ENCODE measurements at regions not wholly inside any gene's neighbourhood (a gene's known extent, or its start where the extent isn't known, plus 50 kb on each side); places are given as distances from the start of the nearest gene placed in this dataset.
"Not testable (repeated sequence)": the region's sequence is repeated elsewhere in the genome, so short reads cannot be mapped to it uniquely, and the experiment has no call there.

DNA sequence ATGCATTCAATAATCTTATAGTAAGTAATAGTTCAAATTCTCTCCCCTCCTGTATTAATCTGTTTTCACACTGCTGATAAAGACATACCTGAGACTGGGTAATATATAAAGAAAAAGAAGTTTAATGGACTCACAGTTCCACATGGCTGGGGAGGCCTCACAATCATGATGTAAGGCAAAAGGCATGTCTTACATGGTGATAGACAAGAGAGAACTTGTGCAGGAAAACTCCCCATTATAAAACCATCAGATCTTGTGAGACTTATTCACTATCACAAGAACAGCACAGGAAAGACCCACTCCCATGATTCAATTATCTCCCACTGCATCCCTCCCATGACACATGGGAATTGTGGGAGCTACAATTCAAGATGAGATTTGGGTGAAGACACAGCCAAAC is 199.9 kb upstream of the PCSK5 start:
- CTCF ChIA-PET; ATAC-seq; H3K27ac Mint-ChIP-seq; H3K4me1 Mint-ChIP-seq; DNase-seq; H3K9me3 Mint-ChIP-seq (ENCODE audit: low read depth); H3K27me3 Mint-ChIP-seq; H3K4me3 Mint-ChIP-seq; H3K36me3 Mint-ChIP-seq: not testable (repeated sequence)

DNA sequence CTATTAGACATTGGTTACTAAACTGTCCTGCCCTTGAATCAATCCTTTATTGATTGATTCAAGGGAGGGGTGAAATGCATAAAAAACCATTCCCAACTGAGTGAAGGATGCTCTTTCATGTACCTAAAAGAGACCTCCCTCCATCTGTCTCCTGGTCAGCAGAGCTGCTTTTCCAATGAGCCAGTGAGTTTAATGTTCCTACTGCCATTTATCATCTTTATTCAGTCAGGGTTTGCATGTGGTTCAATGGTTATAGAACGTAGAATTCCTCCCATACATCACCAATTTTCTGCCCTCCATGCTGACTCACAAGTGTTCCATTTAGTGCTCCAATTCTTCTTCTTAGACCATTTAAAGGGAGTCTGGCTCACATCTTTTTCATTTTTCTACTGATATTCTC is 199.1 kb upstream of the PCSK5 start:
- ATAC-seq (no peak), DNase-seq (no peak)
- no peaks in the 10 kb centered on the region for H3K36me3 Mint-ChIP-seq
- H3K4me1 Mint-ChIP-seq, result no peaks in the 10 kb centered on the region
- H3K9me3 Mint-ChIP-seq (ENCODE audit: low read depth), result no peaks in the 10 kb centered on the region
- no peaks in the 10 kb centered on the region for H3K27me3 Mint-ChIP-seq
- CTCF ChIA-PET, result no interaction called here
- no peak overlapping the region for H3K4me3 Mint-ChIP-seq
- H3K27ac Mint-ChIP-seq, result no peak overlapping the region

GRCh38 chr9:75692309-75692708 is 198.2 kb upstream of the PCSK5 start:
- DNase-seq (no peak), ATAC-seq (no peak)
- H3K27me3 Mint-ChIP-seq, result no peaks in the 10 kb centered on the region
- H3K36me3 Mint-ChIP-seq, result no peaks in the 10 kb centered on the region
- no peaks in the 10 kb centered on the region for H3K9me3 Mint-ChIP-seq (ENCODE audit: low read depth)
- CTCF ChIA-PET, result no interaction called here
- no peaks in the 10 kb centered on the region for H3K4me1 Mint-ChIP-seq
- no peak overlapping the region for H3K4me3 Mint-ChIP-seq
- no peak overlapping the region for H3K27ac Mint-ChIP-seq

- ATAC-seq (no peak), DNase-seq (no peak)
- Mint-ChIP-seq H3K27me3 (no peaks in the 10 kb centered on the region), H3K4me1 (no peaks in the 10 kb centered on the region), H3K4me3 (no peak overlapping the region), H3K9me3 (ENCODE audit: low read depth) (no peaks in the 10 kb centered on the region), H3K36me3 (no peaks in the 10 kb centered on the region), H3K27ac (no peak overlapping the region)
- CTCF ChIA-PET, result no interaction called here
Observed at GRCh38 chr9:75695921-75696320, 194.6 kb upstream of the PCSK5 start.

DNA sequence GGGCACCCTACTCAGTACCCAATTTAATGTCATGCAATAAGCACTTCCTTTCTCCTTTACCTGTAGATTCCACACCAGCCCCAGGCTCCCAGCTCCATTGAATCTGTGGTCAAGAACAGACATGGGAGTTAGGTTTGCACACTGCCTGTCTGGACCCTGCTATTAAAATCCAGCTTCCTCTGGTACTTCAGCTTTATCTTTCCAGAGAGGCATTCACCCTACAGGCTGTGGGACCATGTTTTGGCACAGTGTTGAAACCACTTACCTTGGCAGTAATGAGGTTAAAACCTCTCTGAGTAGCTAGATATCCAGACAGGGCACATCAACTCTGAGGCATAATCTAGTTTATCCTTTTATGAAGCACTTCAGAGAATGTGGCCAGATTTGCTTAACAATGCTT is 191.5 kb upstream of the PCSK5 start:
- no peaks in the 10 kb centered on the region for H3K9me3 Mint-ChIP-seq (ENCODE audit: low read depth)
- no peaks in the 10 kb centered on the region for H3K36me3 Mint-ChIP-seq
- CTCF ChIA-PET, result no interaction called here
- no peak overlapping the region for H3K4me3 Mint-ChIP-seq
- no peaks in the 10 kb centered on the region for H3K27me3 Mint-ChIP-seq
- no peak for DNase-seq
- no peak overlapping the region for H3K27ac Mint-ChIP-seq
- no peak for ATAC-seq
- H3K4me1 Mint-ChIP-seq, result no peaks in the 10 kb centered on the region

DNA sequence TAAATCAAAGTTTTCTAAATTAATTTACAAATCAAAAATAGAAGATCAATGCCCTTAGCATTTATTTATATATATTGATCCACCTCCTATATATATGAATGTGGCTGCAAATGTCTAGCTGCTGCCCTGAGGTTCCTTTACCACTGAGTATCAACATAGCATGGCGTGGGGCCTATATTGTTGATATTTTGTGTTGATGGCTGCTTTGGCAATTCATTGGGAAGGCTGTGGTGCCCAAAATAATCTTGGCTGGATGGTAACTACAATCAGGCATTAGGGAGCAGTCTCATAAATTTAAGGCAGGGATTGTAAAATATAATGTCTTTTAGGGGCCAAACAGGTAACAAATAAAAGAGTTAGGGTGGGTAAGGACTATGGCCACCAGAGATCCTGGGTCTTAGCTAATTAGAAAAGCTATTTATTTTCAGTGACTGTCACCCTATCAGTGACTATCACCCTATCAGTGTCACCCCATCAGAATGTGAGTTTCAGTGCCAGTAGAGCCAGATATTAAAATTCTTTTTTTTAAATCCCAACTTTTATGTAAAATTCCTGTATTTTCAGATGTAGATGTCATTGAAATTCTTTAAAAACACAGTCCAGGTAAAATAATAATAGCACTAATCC is 190.7 kb upstream of the PCSK5 start:
- Mint-ChIP-seq H3K4me3 (no peak overlapping the region), H3K27ac (no peak overlapping the region), H3K36me3 (no peaks in the 10 kb centered on the region), H3K27me3 (no peaks in the 10 kb centered on the region), H3K9me3 (ENCODE audit: low read depth) (no peaks in the 10 kb centered on the region), H3K4me1 (no peaks in the 10 kb centered on the region)
- DNase-seq (no peak), ATAC-seq (no peak)
- CTCF ChIA-PET, result no interaction called here

DNA sequence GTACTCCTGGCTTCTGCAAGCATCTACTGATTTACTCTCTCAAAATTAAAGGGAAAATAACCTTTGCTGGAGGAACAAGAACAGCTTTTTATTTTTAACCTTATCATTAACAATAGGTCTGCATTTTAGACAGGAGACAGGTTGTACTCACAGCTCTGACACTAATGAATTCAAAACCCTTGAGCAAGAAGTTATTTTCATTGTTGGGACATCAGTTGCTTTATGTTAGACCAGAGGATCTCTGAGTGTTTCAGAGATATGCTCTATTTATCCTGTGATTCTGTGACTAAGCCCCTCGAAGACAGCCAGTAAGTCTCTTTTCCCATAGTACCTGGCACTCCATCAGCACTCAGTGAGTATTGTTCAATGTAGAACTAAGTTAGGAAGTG is 190.2 kb upstream of the PCSK5 start:
- no peak for DNase-seq
- no peaks in the 10 kb centered on the region for H3K4me1 Mint-ChIP-seq
- CTCF ChIA-PET, result no interaction called here
- H3K27me3 Mint-ChIP-seq, result no peaks in the 10 kb centered on the region
- H3K36me3 Mint-ChIP-seq, result no peaks in the 10 kb centered on the region
- no peaks in the 10 kb centered on the region for H3K9me3 Mint-ChIP-seq (ENCODE audit: low read depth)
- no peak for ATAC-seq
- no peak overlapping the region for H3K27ac Mint-ChIP-seq
- H3K4me3 Mint-ChIP-seq, result no peak overlapping the region

DNA sequence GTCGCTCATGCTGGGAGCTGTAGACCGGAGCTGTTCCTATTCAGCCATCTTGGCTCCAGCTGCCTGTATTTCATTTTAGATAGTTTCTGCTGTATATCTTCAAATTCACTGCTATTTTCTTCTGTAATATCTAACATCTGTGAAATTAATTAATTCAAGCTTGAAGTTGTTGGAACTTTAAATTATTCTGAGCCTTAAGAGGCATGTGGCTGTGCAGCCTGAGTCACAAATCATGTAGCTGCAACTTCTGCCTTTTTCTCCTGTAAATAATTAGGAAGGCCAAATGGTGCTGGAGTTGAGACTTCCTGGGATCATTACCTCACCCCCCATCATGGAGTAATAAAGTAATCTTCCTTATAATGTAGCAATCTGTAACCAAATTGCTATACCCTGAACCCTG is 183.3 kb upstream of the PCSK5 start:
- H3K4me3 Mint-ChIP-seq, result no peak overlapping the region
- peaks cover 2% of the 10 kb centered on the region for H3K9me3 Mint-ChIP-seq (ENCODE audit: low read depth)
- ATAC-seq, result no peak
- H3K27ac Mint-ChIP-seq, result no peak overlapping the region
- no peaks in the 10 kb centered on the region for H3K4me1 Mint-ChIP-seq
- DNase-seq, result no peak
- no peaks in the 10 kb centered on the region for H3K27me3 Mint-ChIP-seq
- CTCF ChIA-PET, result no interaction called here
- H3K36me3 Mint-ChIP-seq, result no peaks in the 10 kb centered on the region

- no peak overlapping the region for H3K4me3 Mint-ChIP-seq
- no peaks in the 10 kb centered on the region for H3K4me1 Mint-ChIP-seq
- DNase-seq (no peak), ATAC-seq (no peak)
- H3K27me3 Mint-ChIP-seq, result no peaks in the 10 kb centered on the region
- CTCF ChIA-PET, result no interaction called here
- H3K36me3 Mint-ChIP-seq, result no peaks in the 10 kb centered on the region
- no peak overlapping the region for H3K27ac Mint-ChIP-seq
- H3K9me3 Mint-ChIP-seq (ENCODE audit: low read depth), result peaks cover 2% of the 10 kb centered on the region
Observed at GRCh38 chr9:75709698-75710097, 180.8 kb upstream of the PCSK5 start.

DNA sequence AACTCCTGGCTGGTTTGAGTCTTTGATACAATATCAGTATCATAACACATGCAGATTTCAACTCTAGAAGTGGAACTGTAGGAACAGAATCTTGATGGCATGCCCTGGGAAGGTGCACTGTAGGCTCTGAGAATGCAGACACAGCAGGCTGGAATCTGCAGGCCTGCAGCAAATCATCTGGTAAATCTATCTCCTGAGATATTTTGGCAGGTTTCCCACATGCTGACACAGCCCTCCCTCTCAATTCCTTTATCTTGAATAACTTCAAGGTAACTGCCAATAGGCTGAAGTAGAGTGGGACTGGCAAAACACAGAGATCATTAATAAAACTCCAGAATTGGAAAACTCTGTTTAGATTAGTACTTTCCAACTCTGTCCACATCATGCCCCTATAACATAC is 177.8 kb upstream of the PCSK5 start:
- no peaks in the 10 kb centered on the region for H3K27me3 Mint-ChIP-seq
- no peak overlapping the region for H3K4me3 Mint-ChIP-seq
- no peak overlapping the region for H3K27ac Mint-ChIP-seq
- CTCF ChIA-PET, result no interaction called here
- H3K36me3 Mint-ChIP-seq, result no peaks in the 10 kb centered on the region
- no peaks in the 10 kb centered on the region for H3K4me1 Mint-ChIP-seq
- no peaks in the 10 kb centered on the region for H3K9me3 Mint-ChIP-seq (ENCODE audit: low read depth)
- ATAC-seq, result no peak
- DNase-seq, result no peak

- Mint-ChIP-seq H3K27ac (no peak overlapping the region), H3K4me1 (no peaks in the 10 kb centered on the region), H3K27me3 (no peaks in the 10 kb centered on the region), H3K9me3 (ENCODE audit: low read depth) (no peaks in the 10 kb centered on the region), H3K4me3 (no peak overlapping the region), H3K36me3 (no peaks in the 10 kb centered on the region)
- DNase-seq, result no peak
- CTCF ChIA-PET, result no interaction called here
- ATAC-seq, result no peak
Observed at GRCh38 chr9:75713335-75713734, 177.1 kb upstream of the PCSK5 start.

DNA sequence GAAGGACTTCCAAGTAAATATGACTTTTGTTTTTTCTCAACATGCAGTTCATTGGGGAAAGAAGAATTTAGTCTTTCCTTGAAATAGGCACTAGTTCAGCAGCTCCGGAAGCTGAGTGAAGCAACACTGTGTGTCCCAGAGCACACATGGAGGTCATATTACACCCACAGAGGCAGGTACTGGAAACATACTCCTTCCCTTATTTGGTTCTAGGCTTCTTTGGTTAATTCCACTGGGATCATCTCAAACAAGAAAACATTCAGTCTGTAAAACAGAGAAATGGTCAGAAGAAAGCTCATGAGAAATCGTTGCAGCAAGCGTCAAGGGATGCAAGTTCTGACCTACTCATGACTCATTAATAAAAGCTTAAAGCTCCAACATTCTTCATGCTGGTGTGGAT is 175.1 kb upstream of the PCSK5 start:
- ATAC-seq, result no peak
- H3K36me3 Mint-ChIP-seq, result no peaks in the 10 kb centered on the region
- no peak overlapping the region for H3K4me3 Mint-ChIP-seq
- no peaks in the 10 kb centered on the region for H3K27me3 Mint-ChIP-seq
- no peaks in the 10 kb centered on the region for H3K4me1 Mint-ChIP-seq
- DNase-seq, result no peak
- CTCF ChIA-PET, result no interaction called here
- no peak overlapping the region for H3K27ac Mint-ChIP-seq
- H3K9me3 Mint-ChIP-seq (ENCODE audit: low read depth), result no peaks in the 10 kb centered on the region

- CTCF ChIA-PET, result no interaction called here
- DNase-seq (no peak), ATAC-seq (no peak)
- no peaks in the 10 kb centered on the region for H3K9me3 Mint-ChIP-seq (ENCODE audit: low read depth)
- H3K4me3 Mint-ChIP-seq, result no peak overlapping the region
- no peaks in the 10 kb centered on the region for H3K27me3 Mint-ChIP-seq
- no peaks in the 10 kb centered on the region for H3K36me3 Mint-ChIP-seq
- no peaks in the 10 kb centered on the region for H3K4me1 Mint-ChIP-seq
- no peak overlapping the region for H3K27ac Mint-ChIP-seq
Observed at GRCh38 chr9:75718677-75719076, 171.8 kb upstream of the PCSK5 start.

GRCh38 chr9:75728391-75728790 is 162.1 kb upstream of the PCSK5 start:
- no peak overlapping the region for H3K27ac Mint-ChIP-seq
- no peak for ATAC-seq
- no peaks in the 10 kb centered on the region for H3K27me3 Mint-ChIP-seq
- no peaks in the 10 kb centered on the region for H3K4me1 Mint-ChIP-seq
- H3K9me3 Mint-ChIP-seq (ENCODE audit: low read depth), result peaks cover 3% of the 10 kb centered on the region
- CTCF ChIA-PET, result no interaction called here
- no peak for DNase-seq
- H3K4me3 Mint-ChIP-seq, result no peak overlapping the region
- no peaks in the 10 kb centered on the region for H3K36me3 Mint-ChIP-seq

GRCh38 chr9:75734802-75735201 is 155.7 kb upstream of the PCSK5 start:
- no peaks in the 10 kb centered on the region for H3K4me1 Mint-ChIP-seq
- no peaks in the 10 kb centered on the region for H3K27me3 Mint-ChIP-seq
- no peak for ATAC-seq
- no peaks in the 10 kb centered on the region for H3K9me3 Mint-ChIP-seq (ENCODE audit: low read depth)
- no peaks in the 10 kb centered on the region for H3K36me3 Mint-ChIP-seq
- CTCF ChIA-PET, result no interaction called here
- DNase-seq, result no peak
- no peak overlapping the region for H3K4me3 Mint-ChIP-seq
- no peak overlapping the region for H3K27ac Mint-ChIP-seq

All from activated CD8-positive, alpha-beta memory T cell treated with anti-CD3 and anti-CD28 coated beads, Interleukin-2, amount 10 ng/mL, durations not matched to agents 7 days and 5 days (primary cell).